GM12873 (cell line): ENCODE measurements at regions not wholly inside any gene's neighbourhood (a gene's known extent, or its start where the extent isn't known, plus 50 kb on each side); places are given as distances from the start of the nearest gene placed in this dataset.

Source experiments
- TF ChIP-seq, protein P1 (sequence below): IDR thresholded peaks from 2 replicates; pipeline ENCODE4 v1.5.1; 2012; ENCODE audit warnings: low read depth, mild to moderate bottlenecking, moderate library complexity, low read length, control low read depth; ENCODE audit not compliant: insufficient read depth; ENCODE audit errors: missing control alignments

DNA sequence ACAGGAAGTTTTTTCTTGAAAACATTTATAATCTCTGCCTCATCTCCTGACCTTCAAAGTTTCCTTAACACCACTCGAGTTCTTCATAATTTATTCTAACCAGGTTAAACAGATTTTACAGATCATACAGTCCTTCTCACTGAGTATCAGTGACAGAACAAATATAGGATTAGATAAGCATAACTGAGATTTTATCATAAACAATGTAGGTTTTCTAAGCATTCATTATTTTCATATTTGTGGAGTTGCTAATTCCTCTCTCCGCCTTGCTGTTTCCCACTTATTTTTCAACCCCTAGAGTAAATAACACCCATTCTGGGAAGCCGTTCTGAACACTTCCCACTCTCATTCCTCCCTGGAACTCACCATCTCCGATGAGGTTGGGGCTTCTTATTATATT lies 229.9 kb downstream of the HACE1 start:
- TF ChIP-seq, protein P1, sequence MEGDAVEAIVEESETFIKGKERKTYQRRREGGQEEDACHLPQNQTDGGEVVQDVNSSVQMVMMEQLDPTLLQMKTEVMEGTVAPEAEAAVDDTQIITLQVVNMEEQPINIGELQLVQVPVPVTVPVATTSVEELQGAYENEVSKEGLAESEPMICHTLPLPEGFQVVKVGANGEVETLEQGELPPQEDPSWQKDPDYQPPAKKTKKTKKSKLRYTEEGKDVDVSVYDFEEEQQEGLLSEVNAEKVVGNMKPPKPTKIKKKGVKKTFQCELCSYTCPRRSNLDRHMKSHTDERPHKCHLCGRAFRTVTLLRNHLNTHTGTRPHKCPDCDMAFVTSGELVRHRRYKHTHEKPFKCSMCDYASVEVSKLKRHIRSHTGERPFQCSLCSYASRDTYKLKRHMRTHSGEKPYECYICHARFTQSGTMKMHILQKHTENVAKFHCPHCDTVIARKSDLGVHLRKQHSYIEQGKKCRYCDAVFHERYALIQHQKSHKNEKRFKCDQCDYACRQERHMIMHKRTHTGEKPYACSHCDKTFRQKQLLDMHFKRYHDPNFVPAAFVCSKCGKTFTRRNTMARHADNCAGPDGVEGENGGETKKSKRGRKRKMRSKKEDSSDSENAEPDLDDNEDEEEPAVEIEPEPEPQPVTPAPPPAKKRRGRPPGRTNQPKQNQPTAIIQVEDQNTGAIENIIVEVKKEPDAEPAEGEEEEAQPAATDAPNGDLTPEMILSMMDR = no peak

DNA sequence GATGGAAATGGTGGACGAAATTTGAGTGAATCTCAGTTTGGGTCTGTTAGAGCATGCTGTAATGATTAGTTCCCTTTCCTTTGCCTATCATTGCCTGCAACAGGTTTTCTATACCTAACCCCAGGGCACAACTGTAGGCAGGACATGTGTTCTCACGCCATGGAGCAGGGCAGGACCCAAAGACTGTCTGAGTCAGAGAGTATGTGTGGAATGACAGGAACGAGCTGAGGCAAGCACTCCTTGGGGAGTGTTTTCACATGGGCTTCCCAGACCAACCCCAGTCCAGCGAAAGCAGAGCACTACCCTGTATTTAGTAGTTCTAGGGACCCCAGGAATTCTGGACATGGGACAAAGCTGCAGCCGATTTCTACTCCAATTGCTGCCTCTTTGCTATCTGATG lies 234.2 kb downstream of the HACE1 start:
- TF ChIP-seq, protein P1 = no peak

DNA sequence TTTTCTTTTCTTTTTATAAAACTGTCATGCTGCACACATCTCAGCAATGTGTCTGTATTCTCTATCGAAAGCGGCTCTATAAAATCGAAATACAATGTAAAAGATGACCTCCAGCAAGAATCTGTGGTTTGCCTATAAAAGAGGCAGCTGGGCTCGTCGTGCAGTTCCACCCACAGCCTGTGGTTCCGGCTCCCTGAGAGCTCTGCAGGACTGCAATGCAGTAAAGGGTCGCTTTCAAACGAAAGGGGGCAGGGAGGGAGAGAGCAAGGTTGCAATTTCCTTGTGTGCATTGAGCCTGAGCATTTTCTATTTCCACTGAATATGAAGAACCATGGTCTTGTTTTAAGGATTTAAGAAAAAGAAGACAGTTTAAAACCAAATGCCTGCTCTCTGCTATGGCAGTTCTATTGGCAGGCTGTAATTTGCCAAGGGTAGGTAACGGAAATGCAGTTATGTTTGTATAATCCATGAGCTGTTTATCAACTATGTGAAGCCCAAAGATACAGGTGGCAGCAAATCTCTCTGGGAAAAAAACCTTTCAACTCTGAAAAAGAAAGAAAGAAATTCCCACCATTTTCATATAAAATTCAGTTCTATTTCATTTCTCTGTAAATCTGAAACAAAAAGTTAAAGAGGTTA lies 236.5 kb downstream of the HACE1 start:
- TF ChIP-seq, protein P1 = peak; percentile 15

DNA sequence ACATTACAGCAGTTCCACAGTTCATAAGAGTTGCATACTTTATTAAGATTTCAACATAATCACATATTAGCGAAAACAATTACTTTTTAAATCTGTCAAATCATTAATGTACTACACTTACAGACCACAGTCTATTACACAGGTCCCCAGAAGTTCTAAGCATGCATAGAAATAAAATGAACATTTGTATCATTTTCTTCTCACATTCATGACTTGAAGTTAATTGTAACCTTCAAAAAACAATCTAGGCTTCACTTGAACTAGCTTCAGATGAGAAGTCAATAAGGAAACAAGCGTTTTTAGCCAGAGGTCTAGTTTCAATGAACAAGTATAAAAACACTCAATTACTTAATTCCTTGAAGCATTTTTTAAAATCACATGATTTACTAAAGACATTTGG lies 238.3 kb downstream of the HACE1 start:
- TF ChIP-seq, protein P1 = no peak

DNA sequence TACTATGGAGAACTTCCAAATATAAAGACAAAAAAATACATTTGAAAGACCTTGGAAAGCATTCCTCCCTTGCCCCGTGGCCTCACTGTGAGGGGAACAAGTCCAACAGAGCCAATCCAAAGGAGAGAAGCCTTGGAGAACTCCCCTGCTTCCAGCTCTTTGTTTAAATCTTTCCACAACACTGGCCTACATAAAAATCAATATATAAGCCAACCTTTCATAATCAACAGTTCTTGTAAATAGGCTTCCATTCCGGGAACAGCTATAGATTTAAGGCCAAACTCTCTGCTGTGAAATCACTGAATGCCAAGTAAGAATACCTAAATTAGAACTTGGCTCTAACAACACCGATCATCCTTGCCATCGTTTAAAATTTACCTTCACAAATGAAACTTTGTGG lies 242.1 kb downstream of the HACE1 start:
- TF ChIP-seq, protein P1 = no peak

DNA sequence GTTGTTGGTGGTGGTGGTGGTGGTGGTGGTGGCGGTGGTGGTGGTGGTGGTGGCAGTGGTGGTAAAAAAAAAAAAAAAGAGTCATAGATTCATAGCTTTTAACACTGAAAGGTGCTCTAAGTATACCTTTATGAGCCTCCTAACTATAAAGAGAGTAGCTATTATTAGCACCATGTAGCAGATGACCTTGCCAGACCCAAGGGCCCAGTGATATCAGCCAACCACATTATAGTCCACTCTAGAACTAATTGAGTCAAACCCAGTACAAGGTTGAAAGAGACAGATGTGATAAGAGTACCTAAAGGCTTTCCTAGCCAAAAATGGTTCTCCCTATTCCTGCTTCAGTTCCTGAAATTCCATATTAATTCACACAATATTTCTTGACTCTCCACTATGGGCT lies 245.3 kb downstream of the HACE1 start:
- TF ChIP-seq, protein P1 = no peak

DNA sequence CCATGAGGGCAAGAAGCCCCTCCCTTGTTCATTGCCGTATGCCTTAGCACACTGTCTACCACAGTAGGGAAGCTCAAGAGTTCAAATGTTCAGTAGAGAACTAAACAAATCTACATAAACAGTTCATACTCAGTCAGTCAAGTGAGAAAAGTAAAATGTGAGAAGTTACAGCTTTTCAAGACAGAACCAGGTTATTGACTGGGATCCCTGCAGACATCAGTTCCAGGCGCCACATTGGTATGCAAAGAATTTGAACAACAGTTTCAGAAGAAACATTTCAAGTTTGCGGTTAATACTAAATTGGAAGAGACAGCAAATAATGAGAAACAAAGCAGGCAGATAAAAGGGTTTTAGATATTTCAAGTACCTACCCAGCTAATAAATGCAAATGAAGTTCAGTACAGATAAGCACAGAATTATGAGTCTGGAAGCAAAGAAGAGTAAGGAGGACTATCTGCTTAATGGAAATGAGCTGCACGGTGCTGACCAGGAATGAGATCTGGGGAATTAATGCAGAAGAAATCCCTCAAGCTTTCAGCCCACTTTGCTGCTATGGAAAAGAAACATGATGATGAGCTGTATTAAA lies 246.2 kb downstream of the HACE1 start:
- TF ChIP-seq, protein P1 = no peak

DNA sequence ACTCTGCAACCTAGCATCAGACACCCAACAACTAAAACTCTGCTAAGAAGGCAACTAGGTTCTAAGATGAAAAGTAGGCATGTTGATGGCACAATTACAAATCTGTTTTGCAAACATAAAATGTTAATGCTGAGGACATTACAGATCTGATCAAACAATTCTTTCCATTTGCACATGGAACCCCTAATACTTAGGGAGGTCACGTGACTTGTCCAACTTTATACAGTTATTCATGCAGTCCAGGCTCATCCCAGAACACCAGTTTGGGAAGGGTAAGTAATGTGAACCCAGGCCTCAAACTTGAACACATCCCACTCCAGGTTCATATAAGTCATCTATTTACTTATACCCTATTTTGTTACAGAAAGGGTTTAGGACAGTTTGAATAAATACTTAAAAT lies 247.2 kb downstream of the HACE1 start:
- TF ChIP-seq, protein P1 = no peak
